ENCODE measurements at regions not wholly inside any gene's neighbourhood (a gene's known extent, or its start where the extent isn't known, plus 50 kb on each side); places are given as distances from the start of the nearest gene placed in this dataset.

DNA sequence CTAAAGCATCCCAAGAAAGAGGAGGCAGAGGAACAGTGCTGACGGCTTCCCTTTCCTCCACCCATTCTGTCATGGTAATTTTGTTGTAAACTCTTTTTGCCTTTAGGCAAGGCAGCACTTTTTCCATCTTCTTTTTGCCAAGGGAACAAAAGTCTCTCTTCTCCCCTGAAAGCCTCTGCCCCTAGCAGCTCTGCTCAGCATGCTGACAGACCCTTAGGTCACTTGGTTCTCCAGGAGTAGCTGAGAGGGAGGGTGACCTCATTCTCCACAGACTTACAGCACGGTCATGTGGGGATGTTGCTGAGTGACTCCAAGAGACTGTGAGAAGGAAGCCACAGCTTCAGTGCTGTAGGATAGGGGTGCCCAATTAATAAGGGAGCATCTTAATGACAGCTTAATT, 81.1 kb upstream of the RALGAPA2 start:
- H3K79me1 ChIP-seq (replicated peaks; ENCODE audit: low read length, poor library complexity, severe bottlenecking) = no peaks in the 10 kb centered on the region
- H3K14ac ChIP-seq (ENCODE audit: low read length in 2 of 2) = no peak overlapping the region
- no peaks in the 10 kb centered on the region for H3K36me3 ChIP-seq (ENCODE audit: control insufficient read depth in 1 of 2, insufficient read depth in 2 of 2, low read depth in 1 of 2, low read length in 2 of 2)
- no peak overlapping the region for H4K8ac ChIP-seq (ENCODE audit: low read length)
- H3K4me1 ChIP-seq (ENCODE audit: control insufficient read depth, insufficient read depth, low read depth, low read length) = no peaks in the 10 kb centered on the region
- H3K4ac ChIP-seq (ENCODE audit: low read depth in 1 of 2, low read length in 2 of 2) = no peak overlapping the region
- no peak overlapping the region for H2BK15ac ChIP-seq (ENCODE audit: low read depth, poor library complexity, severe bottlenecking)
- no peak overlapping the region for H2BK12ac ChIP-seq (ENCODE audit: low read length in 2 of 2)
- no peak overlapping the region for H3K4me2 ChIP-seq (ENCODE audit: low read length, poor library complexity, severe bottlenecking)
- H4K91ac ChIP-seq (ENCODE audit: low read length) = no peak overlapping the region
- no peak overlapping the region for H2BK120ac ChIP-seq (ENCODE audit: low read depth, low read length)
- H3K18ac ChIP-seq (ENCODE audit: low read depth in 1 of 2, low read length in 2 of 2) = no peak overlapping the region
- DNase-seq = no peak
- H3K23ac ChIP-seq (ENCODE audit: low read length in 2 of 2) = no peak overlapping the region
- no peak overlapping the region for H2AFZ ChIP-seq (ENCODE audit: low read depth, low read length)
- H3K4me3 ChIP-seq (ENCODE audit: insufficient read depth in 1 of 2, low read depth in 1 of 2, low read length in 2 of 2) = no peak overlapping the region
- 64% methylated on average over 2 of the region's 2 CpGs for WGBS
- no peaks in the 10 kb centered on the region for H3K27me3 ChIP-seq (ENCODE audit: control insufficient read depth in 1 of 2, insufficient read depth in 1 of 2, low read length in 2 of 2)
- H3K9me3 ChIP-seq (ENCODE audit: control insufficient read depth, low read length) = no peaks in the 10 kb centered on the region
- no peak overlapping the region for H2BK5ac ChIP-seq (ENCODE audit: low read depth, low read length, poor library complexity, severe bottlenecking)
- no peak overlapping the region for H2AK5ac ChIP-seq (ENCODE audit: low read length, severe bottlenecking)
- no peak overlapping the region for H3K27ac ChIP-seq (ENCODE audit: low read length, poor library complexity, severe bottlenecking)
- H3K9ac ChIP-seq (ENCODE audit: low read length) = no peak overlapping the region

DNA sequence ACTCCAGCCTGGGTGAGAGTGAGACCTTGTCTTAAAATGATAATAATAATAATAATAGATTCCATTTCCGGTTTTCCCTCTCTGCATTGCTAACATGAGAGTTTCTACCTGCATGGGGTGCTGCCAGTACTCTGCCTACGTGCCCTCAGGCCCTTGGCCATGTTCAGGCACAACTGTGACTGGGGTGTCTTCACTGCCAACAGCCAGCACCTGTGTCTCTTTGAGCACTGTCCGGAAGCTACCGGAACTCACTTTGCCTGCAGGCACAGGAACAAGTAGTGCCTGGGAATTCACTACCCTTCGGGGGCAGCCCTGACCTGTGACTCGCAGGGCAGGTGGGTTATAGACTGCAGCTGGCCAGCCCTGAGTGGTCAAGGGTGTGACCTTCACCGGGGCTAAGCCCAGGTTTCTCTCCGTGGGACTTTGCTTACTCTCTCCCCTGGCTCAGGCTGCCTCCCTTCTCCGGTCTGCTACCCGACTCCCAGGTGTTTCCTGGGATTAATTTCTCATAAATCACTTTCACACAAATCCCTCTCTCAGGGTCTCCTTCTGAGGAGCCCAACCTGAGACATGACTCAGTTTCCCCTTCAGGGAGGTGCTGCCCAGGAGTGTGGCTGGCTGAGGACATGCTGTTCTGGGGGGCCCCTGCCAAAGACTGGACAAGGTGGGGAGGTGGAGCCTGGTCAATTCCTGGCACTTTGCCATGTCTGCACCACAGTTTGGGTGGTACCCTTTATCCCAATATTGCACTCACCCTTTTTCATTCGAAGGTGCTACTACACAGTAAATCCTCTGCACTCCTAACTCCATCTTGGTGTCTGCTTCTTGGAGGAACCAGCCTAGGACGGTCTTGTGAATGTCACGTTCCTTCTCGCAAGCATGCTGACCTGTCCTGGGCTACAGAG, 79.5 kb upstream of the RALGAPA2 start:
- H2AFZ ChIP-seq (ENCODE audit: low read depth, low read length) = no peak overlapping the region
- no peaks in the 10 kb centered on the region for H3K4me1 ChIP-seq (ENCODE audit: control insufficient read depth, insufficient read depth, low read depth, low read length)
- no peak overlapping the region for H2BK120ac ChIP-seq (ENCODE audit: low read depth, low read length)
- H2BK15ac ChIP-seq (ENCODE audit: low read depth, poor library complexity, severe bottlenecking) = no peak overlapping the region
- H3K4me3 ChIP-seq (ENCODE audit: insufficient read depth in 1 of 2, low read depth in 1 of 2, low read length in 2 of 2) = no peak overlapping the region
- no peak overlapping the region for H3K23ac ChIP-seq (ENCODE audit: low read length in 2 of 2)
- H3K18ac ChIP-seq (ENCODE audit: low read depth in 1 of 2, low read length in 2 of 2) = no peak overlapping the region
- no peak overlapping the region for H3K9ac ChIP-seq (ENCODE audit: low read length)
- H3K9me3 ChIP-seq (ENCODE audit: control insufficient read depth, low read length) = no peaks in the 10 kb centered on the region
- no peak overlapping the region for H3K27ac ChIP-seq (ENCODE audit: low read length, poor library complexity, severe bottlenecking)
- H2BK12ac ChIP-seq (ENCODE audit: low read length in 2 of 2) = no peak overlapping the region
- no peak overlapping the region for H3K4me2 ChIP-seq (ENCODE audit: low read length, poor library complexity, severe bottlenecking)
- H3K14ac ChIP-seq (ENCODE audit: low read length in 2 of 2) = no peak overlapping the region
- H4K91ac ChIP-seq (ENCODE audit: low read length) = no peak overlapping the region
- no peak overlapping the region for H2BK5ac ChIP-seq (ENCODE audit: low read depth, low read length, poor library complexity, severe bottlenecking)
- no peak overlapping the region for H4K8ac ChIP-seq (ENCODE audit: low read length)
- DNase-seq = no peak
- 68% methylated on average over 11 of the region's 14 CpGs for WGBS
- no peaks in the 10 kb centered on the region for H3K79me1 ChIP-seq (replicated peaks; ENCODE audit: low read length, poor library complexity, severe bottlenecking)
- no peak overlapping the region for H2AK5ac ChIP-seq (ENCODE audit: low read length, severe bottlenecking)
- H3K27me3 ChIP-seq (ENCODE audit: control insufficient read depth in 1 of 2, insufficient read depth in 1 of 2, low read length in 2 of 2) = no peaks in the 10 kb centered on the region
- H3K36me3 ChIP-seq (ENCODE audit: control insufficient read depth in 1 of 2, insufficient read depth in 2 of 2, low read depth in 1 of 2, low read length in 2 of 2) = no peaks in the 10 kb centered on the region
- no peak overlapping the region for H3K4ac ChIP-seq (ENCODE audit: low read depth in 1 of 2, low read length in 2 of 2)

DNA sequence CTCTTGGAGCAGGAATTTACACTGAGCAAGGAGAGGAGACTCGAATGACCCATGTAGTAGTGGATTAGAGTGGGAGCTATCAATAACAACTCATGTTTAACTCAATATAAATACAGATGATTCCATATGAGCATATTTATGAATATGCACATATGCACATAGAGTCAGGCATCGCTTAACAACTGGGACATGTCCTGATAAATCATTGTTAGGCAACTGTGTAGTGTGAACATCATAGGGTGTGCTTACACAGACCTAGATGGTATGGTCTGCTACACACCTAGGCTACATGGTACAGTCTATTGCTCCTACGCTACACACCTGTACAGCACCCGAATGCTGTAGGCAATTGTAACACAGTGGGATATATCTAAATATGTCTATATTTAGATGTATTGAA, 75.9 kb upstream of the RALGAPA2 start:
- no peak overlapping the region for H4K8ac ChIP-seq (ENCODE audit: low read length)
- no peak overlapping the region for H2BK15ac ChIP-seq (ENCODE audit: low read depth, poor library complexity, severe bottlenecking)
- H3K36me3 ChIP-seq (ENCODE audit: control insufficient read depth in 1 of 2, insufficient read depth in 2 of 2, low read depth in 1 of 2, low read length in 2 of 2) = no peaks in the 10 kb centered on the region
- no peak overlapping the region for H2AFZ ChIP-seq (ENCODE audit: low read depth, low read length)
- 100% methylated on average over 1 of the region's 4 CpGs for WGBS
- no peak overlapping the region for H3K27ac ChIP-seq (ENCODE audit: low read length, poor library complexity, severe bottlenecking)
- no peak overlapping the region for H2BK5ac ChIP-seq (ENCODE audit: low read depth, low read length, poor library complexity, severe bottlenecking)
- H2AK5ac ChIP-seq (ENCODE audit: low read length, severe bottlenecking) = no peak overlapping the region
- H3K18ac ChIP-seq (ENCODE audit: low read depth in 1 of 2, low read length in 2 of 2) = no peak overlapping the region
- H3K4ac ChIP-seq (ENCODE audit: low read depth in 1 of 2, low read length in 2 of 2) = no peak overlapping the region
- no peak overlapping the region for H2BK12ac ChIP-seq (ENCODE audit: low read length in 2 of 2)
- no peak overlapping the region for H3K4me2 ChIP-seq (ENCODE audit: low read length, poor library complexity, severe bottlenecking)
- no peak for DNase-seq
- no peaks in the 10 kb centered on the region for H3K79me1 ChIP-seq (replicated peaks; ENCODE audit: low read length, poor library complexity, severe bottlenecking)
- H4K91ac ChIP-seq (ENCODE audit: low read length) = no peak overlapping the region
- H3K23ac ChIP-seq (ENCODE audit: low read length in 2 of 2) = no peak overlapping the region
- H3K4me3 ChIP-seq (ENCODE audit: insufficient read depth in 1 of 2, low read depth in 1 of 2, low read length in 2 of 2) = no peak overlapping the region
- H3K9ac ChIP-seq (ENCODE audit: low read length) = no peak overlapping the region
- H2BK120ac ChIP-seq (ENCODE audit: low read depth, low read length) = no peak overlapping the region
- H3K14ac ChIP-seq (ENCODE audit: low read length in 2 of 2) = no peak overlapping the region
- H3K9me3 ChIP-seq (ENCODE audit: control insufficient read depth, low read length) = no peaks in the 10 kb centered on the region
- no peaks in the 10 kb centered on the region for H3K4me1 ChIP-seq (ENCODE audit: control insufficient read depth, insufficient read depth, low read depth, low read length)
- no peaks in the 10 kb centered on the region for H3K27me3 ChIP-seq (ENCODE audit: control insufficient read depth in 1 of 2, insufficient read depth in 1 of 2, low read length in 2 of 2)

DNA sequence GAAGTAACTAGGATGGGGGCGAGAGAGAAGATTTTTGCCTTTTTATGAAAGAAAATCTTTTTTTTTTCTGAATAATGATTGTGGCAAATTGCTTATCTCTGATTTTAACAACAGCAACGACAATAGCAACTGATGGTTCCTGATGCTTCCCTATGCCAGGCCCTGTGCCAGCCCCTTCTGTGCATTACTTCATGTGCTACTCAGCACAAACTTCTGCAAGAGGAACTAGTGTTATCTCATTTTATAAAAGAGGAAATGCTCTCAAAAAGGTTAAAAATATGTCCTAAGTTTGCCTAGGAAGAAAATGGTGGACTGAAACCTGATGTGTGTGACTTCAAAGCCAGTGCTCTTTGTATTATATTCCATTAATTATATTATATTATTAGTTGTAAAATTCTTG, 74.0 kb upstream of the RALGAPA2 start:
- no peaks in the 10 kb centered on the region for H3K27me3 ChIP-seq (ENCODE audit: control insufficient read depth in 1 of 2, insufficient read depth in 1 of 2, low read length in 2 of 2)
- no peak overlapping the region for H3K9ac ChIP-seq (ENCODE audit: low read length)
- H4K8ac ChIP-seq (ENCODE audit: low read length) = no peak overlapping the region
- no peaks in the 10 kb centered on the region for H3K4me1 ChIP-seq (ENCODE audit: control insufficient read depth, insufficient read depth, low read depth, low read length)
- H2AFZ ChIP-seq (ENCODE audit: low read depth, low read length) = no peak overlapping the region
- no peak overlapping the region for H2BK12ac ChIP-seq (ENCODE audit: low read length in 2 of 2)
- H3K23ac ChIP-seq (ENCODE audit: low read length in 2 of 2) = no peak overlapping the region
- H3K79me1 ChIP-seq (replicated peaks; ENCODE audit: low read length, poor library complexity, severe bottlenecking) = no peaks in the 10 kb centered on the region
- H3K9me3 ChIP-seq (ENCODE audit: control insufficient read depth, low read length) = no peaks in the 10 kb centered on the region
- H3K4me2 ChIP-seq (ENCODE audit: low read length, poor library complexity, severe bottlenecking) = no peak overlapping the region
- no peak overlapping the region for H4K91ac ChIP-seq (ENCODE audit: low read length)
- DNase-seq = no peak
- no peak overlapping the region for H3K14ac ChIP-seq (ENCODE audit: low read length in 2 of 2)
- H3K36me3 ChIP-seq (ENCODE audit: control insufficient read depth in 1 of 2, insufficient read depth in 2 of 2, low read depth in 1 of 2, low read length in 2 of 2) = no peaks in the 10 kb centered on the region
- H2BK120ac ChIP-seq (ENCODE audit: low read depth, low read length) = no peak overlapping the region
- no peak overlapping the region for H3K27ac ChIP-seq (ENCODE audit: low read length, poor library complexity, severe bottlenecking)
- WGBS = no CpG with 5 or more reads among the region's 2 CpGs
- no peak overlapping the region for H3K18ac ChIP-seq (ENCODE audit: low read depth in 1 of 2, low read length in 2 of 2)
- H3K4ac ChIP-seq (ENCODE audit: low read depth in 1 of 2, low read length in 2 of 2) = no peak overlapping the region
- no peak overlapping the region for H3K4me3 ChIP-seq (ENCODE audit: insufficient read depth in 1 of 2, low read depth in 1 of 2, low read length in 2 of 2)
- no peak overlapping the region for H2BK15ac ChIP-seq (ENCODE audit: low read depth, poor library complexity, severe bottlenecking)
- H2BK5ac ChIP-seq (ENCODE audit: low read depth, low read length, poor library complexity, severe bottlenecking) = no peak overlapping the region
- no peak overlapping the region for H2AK5ac ChIP-seq (ENCODE audit: low read length, severe bottlenecking)

Measured in mesenchymal stem cell (in vitro differentiated cells and primary cell).